Heart left ventricle (tissue), 16 donors: ENCODE measurements at regions not wholly inside any gene's neighbourhood (a gene's known extent, or its start where the extent isn't known, plus 50 kb on each side); places are given as distances from the start of the nearest gene placed in this dataset.

Experiments
- ATAC-seq, 4 donors: fragments of 200-7000 bp; cut with Tn5 transposase; one replicate each; pipeline ENCODE4 v1.9.1; 2020 to 2022; ENCODE audit warnings: moderate library complexity in 4 of 4, mild to moderate bottlenecking in 3 of 4, moderate number of reproducible peaks in 1 of 4
- DNase-seq, 5 donors: peaks; one replicate each; pipeline ENCODE4 v3.0.0-alpha.2; 2020
- H3K27ac ChIP-seq, 12 donors: fragments of 200-600 bp; sonication (generic) in 4 of 12; one replicate each; pipeline versions ENCODE4 v1.5.0 to v1.8.0; 2016 to 2022; ENCODE audit warnings: mild to moderate bottlenecking in 2 of 12
- H3K27me3 ChIP-seq, 9 donors: fragments of 200-600 bp; sonication (generic) in 2 of 9; one replicate each; pipeline versions ENCODE4 v1.5.1 to v1.8.0; 2016 to 2022; ENCODE audit warnings: mild to moderate bottlenecking in 3 of 9
- H3K36me3 ChIP-seq, 9 donors: fragments of 200-600 bp; sonication (generic) in 2 of 9; one replicate each; pipeline versions ENCODE4 v1.5.0 to v1.8.0; 2018 to 2022; ENCODE audit warnings: mild to moderate bottlenecking in 2 of 9
- H3K4me1 ChIP-seq, 12 donors: fragments of 200-600 bp; sonication (generic) in 4 of 12; one replicate each; pipeline versions ENCODE4 v1.5.0 to v1.8.0; 2016 to 2022; ENCODE audit warnings: mild to moderate bottlenecking in 3 of 12
- H3K4me3 ChIP-seq, 12 donors: fragments of 200-600 bp; sonication (generic) in 4 of 12; one replicate each; pipeline versions ENCODE4 v1.5.0 to v1.8.0; 2017 to 2022; ENCODE audit warnings: mild to moderate bottlenecking in 9 of 12, moderate library complexity in 4 of 12
- H3K9me3 ChIP-seq, 12 donors: fragments of 200-600 bp; sonication (generic) in 4 of 12; one replicate each; pipeline versions ENCODE4 v1.5.0 to v1.8.0; 2016 to 2022; ENCODE audit warnings: mild to moderate bottlenecking in 1 of 12
- POLR2A ChIP-seq, 2 donors: fragments of 450-650 bp; IDR thresholded peaks; one replicate each; pipeline ENCODE4 v1.6.1; 2017; ENCODE audit warnings: antibody characterized with exemption in 2 of 2, mild to moderate bottlenecking in 2 of 2, moderate library complexity in 2 of 2
- WGBS, 4 donors: extraction: QIAGEN DNeasy Blood & Tissue Kit in 2 of 4; methylation state at CpG; one replicate each; pipeline versions ENCODE4 v1.1.5 to v1.1.7; 2013 to 2018; 5-methylcytosine and 5-hydroxymethylcytosine counted together
- intact Hi-C, 10 donors: fragments of 100-400 bp; cut with DNase I; formaldehyde crosslinking; loops; one replicate each; pipeline versions ENCODE4 v1.11.1 to v1.14.2; 2022
- TF ChIP-seq, protein P1 (sequence below), 12 donors: fragments of 200-600 bp; sonication (generic) in 4 of 12; IDR thresholded peaks; one replicate each; pipeline versions ENCODE4 v1.5.0 to v1.8.0; 2018 to 2022; ENCODE audit warnings: antibody characterized with exemption in 12 of 12, mild to moderate bottlenecking in 5 of 12
- donor health status: ischemic (EF 13 %, LVEDD 7.1; RV severe dilation, severe dysfunction).
- donor health status: healthy with polysubstance abuse.
- donor health status: DM: no; HTN: yes; CAD: no.
- donor health status: DM: no; HTN: no; CAD: no.
- donor health status: ischemic (EF 25% LVEDD 6.9; RV normal size, moderate dysfunction).
- donor health status: ischemic (EF 25% LVEDD 5.7; RV mildly dilated, moderate dysfunction).
- donor health status: healthy.
- donor health status: DM: yes; HTN: yes; CAD: no.
- donor health status: ischemic (EF 35%, LVEDD 5.7; RV mildly dilated, moderate dysfunction).
- donor health status: nonischemic (EF 11% LVEDD 7.7; RV severe dilation, severe dysfunction).
- donor health status: DM: yes; HTN: yes; CAD: no.
- donor health status: PGD.
- donor health status: ischemic (EF 29% LVEDD 5.4; RV normal size, mild dysfunction).
- donor health status: nonischemic (EF 23%, LVEDD 6.1; RV moderate dilation, normal function).

DNA sequence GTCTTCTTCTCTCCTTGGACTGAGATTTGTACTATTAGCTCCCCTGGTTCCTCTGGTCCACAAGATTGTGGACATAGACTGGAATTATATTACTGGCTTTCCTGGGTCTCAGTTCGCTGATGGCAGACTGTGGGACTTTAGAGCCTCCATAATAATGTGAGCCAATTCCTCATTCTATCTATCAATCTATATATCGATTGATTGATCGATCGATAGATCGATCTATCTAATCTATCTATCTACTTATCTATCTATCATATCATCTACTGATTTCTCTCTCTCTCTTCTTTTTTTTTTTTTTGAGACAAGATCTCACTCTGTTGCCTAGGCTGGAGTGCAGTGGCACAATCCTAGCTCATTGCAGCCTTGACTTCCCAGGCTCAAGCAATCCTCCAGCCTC is 51.5 kb upstream of the DDR1 start:
- intact Hi-C loops: loop anchor here in 1 of 10 donors (5.0 kb wide), 1 partner anchor 239 kb away; no protein-coding TSS in a partner anchor
- ATAC-seq (no peak), DNase-seq (no peak)
- TF ChIP-seq, protein P1, sequence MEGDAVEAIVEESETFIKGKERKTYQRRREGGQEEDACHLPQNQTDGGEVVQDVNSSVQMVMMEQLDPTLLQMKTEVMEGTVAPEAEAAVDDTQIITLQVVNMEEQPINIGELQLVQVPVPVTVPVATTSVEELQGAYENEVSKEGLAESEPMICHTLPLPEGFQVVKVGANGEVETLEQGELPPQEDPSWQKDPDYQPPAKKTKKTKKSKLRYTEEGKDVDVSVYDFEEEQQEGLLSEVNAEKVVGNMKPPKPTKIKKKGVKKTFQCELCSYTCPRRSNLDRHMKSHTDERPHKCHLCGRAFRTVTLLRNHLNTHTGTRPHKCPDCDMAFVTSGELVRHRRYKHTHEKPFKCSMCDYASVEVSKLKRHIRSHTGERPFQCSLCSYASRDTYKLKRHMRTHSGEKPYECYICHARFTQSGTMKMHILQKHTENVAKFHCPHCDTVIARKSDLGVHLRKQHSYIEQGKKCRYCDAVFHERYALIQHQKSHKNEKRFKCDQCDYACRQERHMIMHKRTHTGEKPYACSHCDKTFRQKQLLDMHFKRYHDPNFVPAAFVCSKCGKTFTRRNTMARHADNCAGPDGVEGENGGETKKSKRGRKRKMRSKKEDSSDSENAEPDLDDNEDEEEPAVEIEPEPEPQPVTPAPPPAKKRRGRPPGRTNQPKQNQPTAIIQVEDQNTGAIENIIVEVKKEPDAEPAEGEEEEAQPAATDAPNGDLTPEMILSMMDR (IDR thresholded peaks at IDR 0.05): no peak
- TF ChIP-seq POLR2A (IDR thresholded peaks at IDR 0.05): no peak
- Histone ChIP-seq H3K4me1 (peaks cover 0 to 46% (median 19%) of the 10 kb centered on the region in 12 donors), H3K4me3 (no peak overlapping the region), H3K27ac (no peak overlapping the region), H3K36me3 (no peaks in the 10 kb centered on the region), H3K27me3 (no peaks in the 10 kb centered on the region), H3K9me3 (no peaks in the 10 kb centered on the region)
- WGBS, 4 donors: 85 to 98% (median 96%) methylated on average over 5 of the region's 5 CpGs

DNA sequence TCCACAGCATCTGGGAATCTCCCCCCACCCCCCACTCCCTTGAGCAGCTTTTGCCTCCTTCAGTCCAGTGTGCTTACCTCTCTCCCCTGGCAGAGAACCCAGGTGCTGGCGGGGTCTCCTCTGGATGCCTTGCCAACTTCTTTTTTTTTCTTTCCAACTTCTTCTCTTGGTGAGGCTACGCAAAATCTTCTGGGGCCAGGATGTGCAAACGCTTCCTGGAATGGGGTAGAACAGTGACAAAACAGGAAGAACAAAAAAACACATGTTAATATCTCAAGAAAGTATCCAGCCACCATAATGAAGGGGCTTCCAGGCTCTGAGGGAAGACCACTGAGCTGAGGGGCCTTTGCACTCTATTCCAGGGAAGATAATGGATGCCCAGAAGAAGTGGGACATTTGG is 53.9 kb upstream of the DDR1 start:
- intact Hi-C loops: loop anchor here in 1 of 10 donors (5.0 kb wide), 1 partner anchor 242 kb away; no protein-coding TSS in a partner anchor
- Histone ChIP-seq H3K27ac (peak overlapping the region in 3 of 12 donors; percentile 54 to 80 (median 55)), H3K36me3 (no peaks in the 10 kb centered on the region), H3K27me3 (no peaks in the 10 kb centered on the region), H3K9me3 (no peaks in the 10 kb centered on the region), H3K4me3 (peak overlapping the region in 3 of 12 donors; percentile 7 to 44 (median 25)), H3K4me1 (peaks cover 0 to 51% (median 16%) of the 10 kb centered on the region in 12 donors)
- ATAC-seq: no peak
- WGBS, 4 donors: 35 to 61% (median 48%) methylated on average over 3 of the region's 3 CpGs
- DNase-seq: no peak
- TF ChIP-seq, protein P1 (IDR thresholded peaks at IDR 0.05): no peak
- TF ChIP-seq POLR2A (IDR thresholded peaks at IDR 0.05): no peak

DNA sequence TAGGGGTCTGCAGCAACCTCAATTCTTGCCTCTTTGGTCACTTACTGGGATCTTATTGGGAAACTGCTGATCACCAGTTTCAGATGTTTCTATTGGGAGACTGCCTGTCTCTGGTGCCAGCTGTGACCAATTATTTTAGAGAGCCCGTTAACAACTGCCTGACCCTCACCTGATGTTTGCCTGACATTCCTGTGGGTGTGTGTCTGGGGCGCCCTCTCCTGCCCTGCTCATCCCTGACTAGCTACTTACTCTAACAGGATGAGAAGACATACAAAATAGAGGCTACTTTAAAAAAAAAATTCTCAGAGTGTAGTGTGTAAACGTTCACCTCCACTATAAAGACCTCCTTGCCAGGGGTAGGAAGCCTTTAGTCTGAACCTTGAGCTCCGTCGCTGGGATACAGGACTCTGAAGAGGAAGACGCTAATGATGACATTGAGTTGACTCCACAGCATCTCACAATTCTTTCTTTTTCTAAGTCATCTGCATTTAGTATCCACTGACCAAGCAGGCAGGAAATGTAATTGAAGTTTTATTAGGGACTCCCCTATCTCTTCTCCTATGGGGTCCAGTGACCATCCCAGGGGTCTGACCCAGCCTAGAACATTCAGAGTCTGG is 54.6 kb upstream of the DDR1 start:
- Histone ChIP-seq H3K4me3 (peak overlapping the region in 3 of 12 donors; percentile 7 to 44 (median 25)), H3K36me3 (no peaks in the 10 kb centered on the region), H3K4me1 (peaks cover 0 to 48% (median 16%) of the 10 kb centered on the region in 12 donors), H3K9me3 (no peaks in the 10 kb centered on the region), H3K27me3 (no peaks in the 10 kb centered on the region), H3K27ac (peak overlapping the region in 3 of 12 donors; percentile 54 to 83 (median 80))
- WGBS, 4 donors: 81 to 88% (median 86%) methylated on average over 6 of the region's 6 CpGs
- no peak for ATAC-seq
- TF ChIP-seq, protein P1 (IDR thresholded peaks at IDR 0.05): no peak
- TF ChIP-seq POLR2A (IDR thresholded peaks at IDR 0.05): no peak
- intact Hi-C loops: loop anchor here (1.0 to 10.0 kb wide), 7 partner anchors 47 to 258 kb away; partner anchors contain the start of genes FLOT1 (in 4 of the 10) and IER3 (in 4 of the 10)
- no peak for DNase-seq

DNA sequence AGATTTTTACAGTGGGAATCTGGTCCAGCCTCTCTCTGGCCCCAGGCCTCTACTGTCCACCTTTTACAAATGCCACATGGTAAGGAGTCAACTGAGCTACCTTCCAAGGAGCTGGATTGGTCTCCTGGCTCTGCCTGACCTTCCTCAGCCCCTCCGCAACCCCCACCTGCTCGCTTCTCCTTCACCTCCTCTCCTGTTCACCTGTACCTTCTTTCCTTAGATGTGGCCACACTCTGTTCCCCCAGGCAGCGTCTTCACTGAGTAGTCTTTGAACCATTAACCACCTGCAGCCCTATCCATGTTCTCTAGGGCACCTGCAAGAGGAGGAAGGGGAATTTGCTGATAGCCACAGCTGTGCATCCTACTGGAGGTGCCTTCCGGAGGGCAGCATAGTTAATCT is 55.3 kb upstream of the DDR1 start:
- no peaks in the 10 kb centered on the region for H3K27me3 ChIP-seq
- intact Hi-C loops: loop anchor here (1.0 to 10.0 kb wide), 7 partner anchors 48 to 258 kb away; partner anchors contain the start of genes FLOT1 (in 4 of the 10) and IER3 (in 4 of the 10)
- TF ChIP-seq POLR2A (IDR thresholded peaks at IDR 0.05): no peak
- TF ChIP-seq, protein P1 (IDR thresholded peaks at IDR 0.05): no peak
- DNase-seq: no peak
- H3K4me1 ChIP-seq: peaks cover 0 to 49% (median 16%) of the 10 kb centered on the region in 12 donors
- H3K27ac ChIP-seq: peak overlapping the region in 10 of 12 donors; percentile 53 to 83 (median 75)
- H3K36me3 ChIP-seq: no peaks in the 10 kb centered on the region
- peak overlapping the region in 1 of 12 donors; percentile 44 for H3K4me3 ChIP-seq
- no peaks in the 10 kb centered on the region for H3K9me3 ChIP-seq
- WGBS, 4 donors: 93 to 97% (median 96%) methylated on average over 4 of the region's 4 CpGs
- ATAC-seq: peak in 3 of 4 donors; percentile 3 to 12 (median 3)
